HCT116 (cell line): ENCODE measurements at regions not wholly inside any gene's neighbourhood (a gene's known extent, or its start where the extent isn't known, plus 50 kb on each side); places are given as distances from the start of the nearest gene placed in this dataset.

Source experiments
- ATAC-seq: fragments of 200-7000 bp; cut with Tn5 transposase; 2 replicates; pipeline ENCODE4 v1.9.1; 2020; ENCODE audit warnings: mild to moderate bottlenecking, moderate library complexity
- BruUV-seq: library from RNA; stranded (reverse); fragments of 400-500 nt; replicated peaks from 2 replicates; lab custom pipeline; 2021; lab: Mats Ljungman, UMichigan
- CTCF ChIA-PET: fragments of 300-600 bp; sonication (Branson Sonifier 250); formaldehyde crosslinking; loops from one replicate; lab custom pipeline; 2021; ENCODE audit warnings: antibody characterized with exemption; lab: Charles Lee
- POLR2A ChIA-PET: fragments of 300-600, 350-600 bp; sonication (Branson Sonifier 250); formaldehyde crosslinking; loops from one replicate; lab custom pipeline; 2021; ENCODE audit warnings: antibody characterized with exemption; lab: Charles Lee
- RAD21 ChIA-PET, 2 experiments: fragments of 300-600 bp; sonication (Branson Sonifier 250); formaldehyde crosslinking; loops; one replicate each; lab custom pipeline; 2023; ENCODE audit warnings: low total read pairs in 2 of 2; ENCODE audit not compliant: uncharacterized antibody in 2 of 2, unreplicated experiment in 2 of 2, low non-redundant PET in 1 of 2; lab: Charles Lee
- DNase-seq: peaks from one replicate; pipeline ENCODE4 v3.0.0-alpha.2; 2010; ENCODE audit warnings: low read depth, low spot score
- H2AFZ ChIP-seq: fragments of 200-600 bp; shearing (Covaris generic), sonication (generic); 2 replicates; pipeline ENCODE4 v1.6.1; 2017; ENCODE audit warnings: low read depth, mixed run types, mixed read lengths, antibody characterized with exemption, low read length; ENCODE audit not compliant: poor library complexity, severe bottlenecking
- H3K27ac ChIP-seq: 2 replicates; pipeline ENCODE4 v1.5.1; 2012; ENCODE audit warnings: low read depth, low read length
- H3K27me3 ChIP-seq: fragments of 200-600 bp; sonication (generic); 2 replicates; pipeline ENCODE4 v1.6.1; 2016; ENCODE audit warnings: mixed run types, low read length, mixed read lengths; ENCODE audit not compliant: insufficient read depth
- H3K36me3 ChIP-seq, 2 experiments: fragments of 200-500 bp in 1 of 2; fragments of 200-600 bp in 1 of 2; sonication (Bioruptor generic) in 1 of 2; sonication (generic) in 1 of 2; 2 replicates each; pipeline versions ENCODE4 v1.5.1 to v1.6.1; 2014 to 2016; ENCODE audit warnings: low read length in 2 of 2, inconsistent platforms in 1 of 2, mixed read lengths in 1 of 2, mixed run types in 1 of 2; ENCODE audit not compliant: insufficient read depth in 2 of 2, control insufficient read depth in 1 of 2
- H3K4me1 ChIP-seq, 2 experiments: fragments of 200-600 bp in 1 of 2; sonication (generic) in 1 of 2; 2 replicates each; pipeline versions ENCODE4 v1.5.1 to v1.6.1; 2012 to 2017; ENCODE audit warnings: low read length in 2 of 2, inconsistent platforms in 1 of 2, mild to moderate bottlenecking in 1 of 2, mixed read lengths in 1 of 2, mixed run types in 1 of 2, moderate library complexity in 1 of 2; ENCODE audit not compliant: insufficient read depth in 2 of 2, control insufficient read depth in 1 of 2
- H3K4me2 ChIP-seq: fragments of 200-600 bp; sonication (generic); 2 replicates; pipeline ENCODE4 v1.6.1; 2017; ENCODE audit warnings: mixed run types, low read length, mixed read lengths
- H3K4me3 ChIP-seq, 2 experiments: fragments of 200-600 bp in 1 of 2; sonication (generic) in 1 of 2; replicated peaks in 1 of 2; 2 replicates each; pipeline ENCODE4 v1.5.1; 2011 to 2016; ENCODE audit warnings: low read length in 2 of 2, control low read depth in 1 of 2, low read depth in 1 of 2, mild to moderate bottlenecking in 1 of 2, mixed read lengths in 1 of 2, mixed run types in 1 of 2
- H3K79me2 ChIP-seq: fragments of 200-600 bp; sonication (generic); 2 replicates; pipeline ENCODE4 v1.6.1; 2017; ENCODE audit warnings: mild to moderate bottlenecking, mixed run types, low read length, moderate library complexity, mixed read lengths; ENCODE audit not compliant: insufficient read depth
- H3K9ac ChIP-seq: fragments of 200-600 bp; sonication (generic); 2 replicates; pipeline ENCODE4 v1.6.1; 2016; ENCODE audit warnings: low read length, mixed read lengths
- H3K9me2 ChIP-seq: fragments of 200-600 bp; sonication (generic), shearing (Covaris generic); 2 replicates; pipeline ENCODE4 v1.6.1; 2017; ENCODE audit warnings: mixed run types, mild to moderate bottlenecking, moderate library complexity; ENCODE audit not compliant: insufficient read depth
- H3K9me3 ChIP-seq, 2 experiments: fragments of 200-500 bp in 1 of 2; fragments of 200-600 bp in 1 of 2; sonication (Bioruptor generic) in 1 of 2; sonication (generic) in 1 of 2; 2 replicates each; pipeline ENCODE4 v1.6.1; 2014 to 2017; ENCODE audit warnings: low read length in 2 of 2, mixed read lengths in 2 of 2, inconsistent platforms in 1 of 2, low read depth in 1 of 2, mild to moderate bottlenecking in 1 of 2, mixed run types in 1 of 2, moderate library complexity in 1 of 2; ENCODE audit not compliant: control insufficient read depth in 1 of 2, insufficient read depth in 1 of 2
- H4K20me1 ChIP-seq: fragments of 200-600 bp; sonication (generic), shearing (Covaris generic); 2 replicates; pipeline ENCODE4 v1.6.1; 2017; ENCODE audit warnings: mixed run types, mild to moderate bottlenecking, moderate library complexity; ENCODE audit not compliant: insufficient read depth
- CEBPB ChIP-seq: IDR thresholded peaks from 2 replicates; pipeline ENCODE4 v1.6.1; 2012; ENCODE audit warnings: low read depth
- EGR1 ChIP-seq: IDR thresholded peaks from 2 replicates; pipeline ENCODE4 v1.6.1; 2012; ENCODE audit warnings: low read depth
- ELF1 ChIP-seq: IDR thresholded peaks from 2 replicates; pipeline ENCODE4 v1.6.1; 2012; ENCODE audit warnings: low read depth, borderline replicate concordance
- EZH2phosphoT487 ChIP-seq: fragments of 200-600 bp; IDR thresholded peaks from 2 replicates; pipeline ENCODE4 v1.6.1; 2018; ENCODE audit warnings: antibody characterized with exemption, borderline replicate concordance
- FOSL1 ChIP-seq: IDR thresholded peaks from 2 replicates; pipeline ENCODE4 v1.6.1; 2012; ENCODE audit warnings: low read depth
- JUND ChIP-seq: IDR thresholded peaks from 2 replicates; pipeline ENCODE4 v1.6.1; 2012
- POLR2A ChIP-seq: IDR thresholded peaks from 2 replicates; pipeline ENCODE4 v1.7.0; 2011; ENCODE audit warnings: borderline replicate concordance; ENCODE audit not compliant: insufficient read depth, insufficient read length; ENCODE audit errors: extremely low read depth
- POLR2AphosphoS5 ChIP-seq: IDR thresholded peaks from 2 replicates; pipeline ENCODE4 v1.6.1; 2011; ENCODE audit warnings: mild to moderate bottlenecking, low read depth, low read length, moderate library complexity
- SIN3A ChIP-seq: IDR thresholded peaks from 2 replicates; pipeline ENCODE4 v1.6.1; 2012; ENCODE audit warnings: low read depth
- SP1 ChIP-seq: IDR thresholded peaks from 2 replicates; pipeline ENCODE4 v1.6.1; 2012; ENCODE audit warnings: low read depth
- SRF ChIP-seq: IDR thresholded peaks from 2 replicates; pipeline ENCODE4 v1.6.1; 2012; ENCODE audit warnings: low read depth
- TCF7L2 ChIP-seq: IDR thresholded peaks from 2 replicates; pipeline ENCODE4 v1.7.0; 2011; ENCODE audit warnings: borderline replicate concordance, inconsistent platforms; ENCODE audit not compliant: insufficient read depth, insufficient read length; ENCODE audit errors: extremely low read depth
- ZFX ChIP-seq: fragments of 450-650 bp; IDR thresholded peaks from 2 replicates; pipeline ENCODE4 v1.6.1; 2017
- intact Hi-C: fragments of 100-400 bp; cut with micrococcal nuclease; formaldehyde crosslinking; loops from 2 replicates; pipeline ENCODE4 v1.10.0; 2022
- TF ChIP-seq, protein P1 (sequence below): IDR thresholded peaks from 2 replicates; pipeline ENCODE4 v1.6.1; 2012; ENCODE audit warnings: low read depth
- TF ChIP-seq, protein P2 (sequence below): IDR thresholded peaks from 2 replicates; pipeline ENCODE4 v1.6.1; 2011; ENCODE audit warnings: mild to moderate bottlenecking, low read length, moderate library complexity; ENCODE audit not compliant: insufficient replicate concordance; ENCODE audit errors: extremely low read depth
- TF ChIP-seq, protein P3 (sequence below), 3 experiments: fragments of 200-600 bp in 1 of 3; sonication (generic) in 1 of 3; IDR thresholded peaks in 2 of 3; conservative IDR thresholded peaks in 1 of 3; 2 replicates each; pipeline ENCODE4 v1.5.1; 2012 to 2017; ENCODE audit warnings: low read depth in 2 of 3, low read length in 2 of 3, antibody characterized with exemption in 1 of 3, borderline replicate concordance in 1 of 3, control low read depth in 1 of 3, mild to moderate bottlenecking in 1 of 3, mixed read lengths in 1 of 3, mixed run types in 1 of 3, moderate library complexity in 1 of 3; ENCODE audit not compliant: insufficient read depth in 1 of 3
- TF ChIP-seq, protein P4 (sequence below): IDR thresholded peaks from 2 replicates; pipeline ENCODE4 v1.6.1; 2012

DNA sequence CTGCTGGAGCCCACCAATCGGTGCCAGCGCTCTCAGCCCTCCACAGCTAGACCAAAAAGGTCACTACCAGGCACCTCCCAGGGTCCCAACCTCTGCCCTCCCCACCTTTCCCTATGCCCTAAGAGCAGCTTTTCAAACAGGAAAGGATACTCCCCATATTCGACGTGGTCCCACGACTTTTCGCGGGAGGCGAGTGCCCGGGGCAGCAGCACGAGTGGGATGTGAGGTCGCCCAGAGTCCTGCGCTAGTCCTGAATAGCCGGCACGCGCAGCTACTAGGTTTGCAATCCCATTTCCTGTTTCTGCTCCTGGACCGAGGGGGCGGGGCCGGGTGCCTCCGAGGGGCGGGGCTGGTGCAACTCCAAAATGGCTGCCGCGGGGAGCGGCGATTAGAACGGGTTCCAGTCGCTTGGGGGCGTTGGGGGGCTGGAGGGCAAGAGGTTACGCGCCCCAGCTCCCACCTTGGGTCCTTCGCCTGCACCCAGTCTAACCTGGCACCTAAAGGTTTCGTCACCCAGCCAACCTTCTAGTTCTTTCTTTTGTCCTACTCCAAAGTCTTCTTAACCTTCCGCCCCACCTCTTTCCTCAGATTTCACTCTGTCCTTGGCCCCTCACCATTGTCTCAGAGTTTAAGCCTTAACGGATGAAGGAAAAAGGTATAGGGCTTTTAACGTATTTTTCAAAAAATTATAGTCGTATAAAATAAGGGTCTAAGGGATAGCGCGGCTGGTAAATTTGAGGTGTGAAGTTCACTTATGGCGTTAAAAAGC, 85.0 kb upstream of the TENT5D start:
- no peaks in the 10 kb centered on the region for H3K9me2 ChIP-seq
- H3K79me2 ChIP-seq: no peaks in the 10 kb centered on the region
- H3K9me3 ChIP-seq: no peaks in the 10 kb centered on the region
- BruUV-seq: no TSS peak
- ATAC-seq: no peak
- H3K4me1 ChIP-seq: no peaks in the 10 kb centered on the region
- H3K9ac ChIP-seq: no peak overlapping the region
- no peak overlapping the region for H3K4me2 ChIP-seq
- no peaks in the 10 kb centered on the region for H3K27me3 ChIP-seq
- intact Hi-C loops: no loop called here
- POLR2A ChIA-PET: no interaction called here
- H3K27ac ChIP-seq: no peak overlapping the region
- no peak for TF ChIP-seq CEBPB
- TF ChIP-seq ELF1: no peak
- TF ChIP-seq, protein P1, sequence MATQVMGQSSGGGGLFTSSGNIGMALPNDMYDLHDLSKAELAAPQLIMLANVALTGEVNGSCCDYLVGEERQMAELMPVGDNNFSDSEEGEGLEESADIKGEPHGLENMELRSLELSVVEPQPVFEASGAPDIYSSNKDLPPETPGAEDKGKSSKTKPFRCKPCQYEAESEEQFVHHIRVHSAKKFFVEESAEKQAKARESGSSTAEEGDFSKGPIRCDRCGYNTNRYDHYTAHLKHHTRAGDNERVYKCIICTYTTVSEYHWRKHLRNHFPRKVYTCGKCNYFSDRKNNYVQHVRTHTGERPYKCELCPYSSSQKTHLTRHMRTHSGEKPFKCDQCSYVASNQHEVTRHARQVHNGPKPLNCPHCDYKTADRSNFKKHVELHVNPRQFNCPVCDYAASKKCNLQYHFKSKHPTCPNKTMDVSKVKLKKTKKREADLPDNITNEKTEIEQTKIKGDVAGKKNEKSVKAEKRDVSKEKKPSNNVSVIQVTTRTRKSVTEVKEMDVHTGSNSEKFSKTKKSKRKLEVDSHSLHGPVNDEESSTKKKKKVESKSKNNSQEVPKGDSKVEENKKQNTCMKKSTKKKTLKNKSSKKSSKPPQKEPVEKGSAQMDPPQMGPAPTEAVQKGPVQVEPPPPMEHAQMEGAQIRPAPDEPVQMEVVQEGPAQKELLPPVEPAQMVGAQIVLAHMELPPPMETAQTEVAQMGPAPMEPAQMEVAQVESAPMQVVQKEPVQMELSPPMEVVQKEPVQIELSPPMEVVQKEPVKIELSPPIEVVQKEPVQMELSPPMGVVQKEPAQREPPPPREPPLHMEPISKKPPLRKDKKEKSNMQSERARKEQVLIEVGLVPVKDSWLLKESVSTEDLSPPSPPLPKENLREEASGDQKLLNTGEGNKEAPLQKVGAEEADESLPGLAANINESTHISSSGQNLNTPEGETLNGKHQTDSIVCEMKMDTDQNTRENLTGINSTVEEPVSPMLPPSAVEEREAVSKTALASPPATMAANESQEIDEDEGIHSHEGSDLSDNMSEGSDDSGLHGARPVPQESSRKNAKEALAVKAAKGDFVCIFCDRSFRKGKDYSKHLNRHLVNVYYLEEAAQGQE: no peak
- TF ChIP-seq FOSL1: no peak
- TF ChIP-seq, protein P2, sequence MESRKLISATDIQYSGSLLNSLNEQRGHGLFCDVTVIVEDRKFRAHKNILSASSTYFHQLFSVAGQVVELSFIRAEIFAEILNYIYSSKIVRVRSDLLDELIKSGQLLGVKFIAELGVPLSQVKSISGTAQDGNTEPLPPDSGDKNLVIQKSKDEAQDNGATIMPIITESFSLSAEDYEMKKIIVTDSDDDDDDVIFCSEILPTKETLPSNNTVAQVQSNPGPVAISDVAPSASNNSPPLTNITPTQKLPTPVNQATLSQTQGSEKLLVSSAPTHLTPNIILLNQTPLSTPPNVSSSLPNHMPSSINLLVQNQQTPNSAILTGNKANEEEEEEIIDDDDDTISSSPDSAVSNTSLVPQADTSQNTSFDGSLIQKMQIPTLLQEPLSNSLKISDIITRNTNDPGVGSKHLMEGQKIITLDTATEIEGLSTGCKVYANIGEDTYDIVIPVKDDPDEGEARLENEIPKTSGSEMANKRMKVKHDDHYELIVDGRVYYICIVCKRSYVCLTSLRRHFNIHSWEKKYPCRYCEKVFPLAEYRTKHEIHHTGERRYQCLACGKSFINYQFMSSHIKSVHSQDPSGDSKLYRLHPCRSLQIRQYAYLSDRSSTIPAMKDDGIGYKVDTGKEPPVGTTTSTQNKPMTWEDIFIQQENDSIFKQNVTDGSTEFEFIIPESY: no peak
- TF ChIP-seq JUND: no peak
- TF ChIP-seq EGR1: no peak
- no peak for TF ChIP-seq SRF
- TF ChIP-seq POLR2A: no peak
- TF ChIP-seq POLR2AphosphoS5: no peak
- no peak for TF ChIP-seq SIN3A
- TF ChIP-seq, protein P3, sequence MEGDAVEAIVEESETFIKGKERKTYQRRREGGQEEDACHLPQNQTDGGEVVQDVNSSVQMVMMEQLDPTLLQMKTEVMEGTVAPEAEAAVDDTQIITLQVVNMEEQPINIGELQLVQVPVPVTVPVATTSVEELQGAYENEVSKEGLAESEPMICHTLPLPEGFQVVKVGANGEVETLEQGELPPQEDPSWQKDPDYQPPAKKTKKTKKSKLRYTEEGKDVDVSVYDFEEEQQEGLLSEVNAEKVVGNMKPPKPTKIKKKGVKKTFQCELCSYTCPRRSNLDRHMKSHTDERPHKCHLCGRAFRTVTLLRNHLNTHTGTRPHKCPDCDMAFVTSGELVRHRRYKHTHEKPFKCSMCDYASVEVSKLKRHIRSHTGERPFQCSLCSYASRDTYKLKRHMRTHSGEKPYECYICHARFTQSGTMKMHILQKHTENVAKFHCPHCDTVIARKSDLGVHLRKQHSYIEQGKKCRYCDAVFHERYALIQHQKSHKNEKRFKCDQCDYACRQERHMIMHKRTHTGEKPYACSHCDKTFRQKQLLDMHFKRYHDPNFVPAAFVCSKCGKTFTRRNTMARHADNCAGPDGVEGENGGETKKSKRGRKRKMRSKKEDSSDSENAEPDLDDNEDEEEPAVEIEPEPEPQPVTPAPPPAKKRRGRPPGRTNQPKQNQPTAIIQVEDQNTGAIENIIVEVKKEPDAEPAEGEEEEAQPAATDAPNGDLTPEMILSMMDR (IDR thresholded peaks at IDR 0.05 in 2 of 3, conservative IDR thresholded peaks at IDR 0.05 in 1 of 3; ENCODE audit: borderline replicate concordance in 1 of 3, insufficient read depth in 1 of 3, low read depth in 2 of 3, low read length in 2 of 3): no peak
- TF ChIP-seq, protein P4, sequence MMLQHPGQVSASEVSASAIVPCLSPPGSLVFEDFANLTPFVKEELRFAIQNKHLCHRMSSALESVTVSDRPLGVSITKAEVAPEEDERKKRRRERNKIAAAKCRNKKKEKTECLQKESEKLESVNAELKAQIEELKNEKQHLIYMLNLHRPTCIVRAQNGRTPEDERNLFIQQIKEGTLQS: no peak
- no peak for TF ChIP-seq EZH2phosphoT487
- TF ChIP-seq SP1: no peak
- TF ChIP-seq ZFX: no peak
- no peak for TF ChIP-seq TCF7L2
- DNase-seq: no peak
- no peak overlapping the region for H2AFZ ChIP-seq
- RAD21 ChIA-PET: no interaction called here
- no peak overlapping the region for H3K4me3 ChIP-seq
- no peaks in the 10 kb centered on the region for H4K20me1 ChIP-seq
- CTCF ChIA-PET: no interaction called here
- H3K36me3 ChIP-seq: no peaks in the 10 kb centered on the region
